ENCODE measurements at regions not wholly inside any gene's neighbourhood (a gene's known extent, or its start where the extent isn't known, plus 50 kb on each side); places are given as distances from the start of the nearest gene placed in this dataset.

GRCh38 chr12:98401427-98401826, 114.0 kb upstream of the TMPO start:
- TF ChIP-seq GATA3 (IDR thresholded peaks at IDR 0.05; ENCODE audit: low read depth, low read length) = no peak
- no peak for TF ChIP-seq GATA2 (IDR thresholded peaks at IDR 0.05; ENCODE audit: low read depth, low read length)

Measured in SH-SY5Y (cell line).